ENCODE measurements at regions not wholly inside any gene's neighbourhood (a gene's known extent, or its start where the extent isn't known, plus 50 kb on each side); places are given as distances from the start of the nearest gene placed in this dataset.

GRCh38 chr10:109696981-109697775, 226.1 kb downstream of the XPNPEP1 start:
- no peak overlapping the region for H3K4me3 ChIP-seq (ENCODE audit: low read depth, low read length)
- CTCF ChIA-PET = no interaction called here
- POLR2A ChIA-PET = no interaction called here

GRCh38 chr10:109696462-109696861, 226.8 kb downstream of the XPNPEP1 start:
- ChIA-PET POLR2A (no interaction called here), CTCF (no interaction called here)
- H3K4me3 ChIP-seq (ENCODE audit: low read depth, low read length) = no peak overlapping the region
- no peak for TF ChIP-seq CTCF (IDR thresholded peaks at IDR 0.05; ENCODE audit: insufficient read depth, low read length, missing control alignments)
- no peak for DNase-seq (ENCODE audit: low read depth, low spot score)

More at GRCh38 chr10:109696981-109697775, 226.1 kb downstream of the XPNPEP1 start:
- no peak for TF ChIP-seq CTCF (IDR thresholded peaks at IDR 0.05; ENCODE audit: insufficient read depth, low read length, missing control alignments)
- no peak for DNase-seq (ENCODE audit: low read depth, low spot score)

- DNase-seq (ENCODE audit: low read depth, low spot score) = no peak
- ChIA-PET CTCF (no interaction called here), POLR2A (no interaction called here)
- no peak overlapping the region for H3K4me3 ChIP-seq (ENCODE audit: low read depth, low read length)
- TF ChIP-seq CTCF (IDR thresholded peaks at IDR 0.05; ENCODE audit: insufficient read depth, low read length, missing control alignments) = no peak
Measured at GRCh38 chr10:109695988-109696387, 227.3 kb downstream of the XPNPEP1 start.

- no peak overlapping the region for H3K4me3 ChIP-seq (ENCODE audit: low read depth, low read length)
- CTCF ChIA-PET = no interaction called here
- POLR2A ChIA-PET = no interaction called here
- no peak for DNase-seq (ENCODE audit: low read depth, low spot score)
- TF ChIP-seq CTCF (IDR thresholded peaks at IDR 0.05; ENCODE audit: insufficient read depth, low read length, missing control alignments) = no peak
Measured at GRCh38 chr10:109689785-109690184, 233.5 kb downstream of the XPNPEP1 start.

GRCh38 chr10:109679478-109679877, 243.8 kb downstream of the XPNPEP1 start:
- TF ChIP-seq CTCF (IDR thresholded peaks at IDR 0.05; ENCODE audit: insufficient read depth, low read length, missing control alignments) = no peak
- CTCF ChIA-PET = no interaction called here
- POLR2A ChIA-PET = no interaction called here
- DNase-seq (ENCODE audit: low read depth, low spot score) = no peak
- no peak overlapping the region for H3K4me3 ChIP-seq (ENCODE audit: low read depth, low read length)

- no peak for TF ChIP-seq CTCF (IDR thresholded peaks at IDR 0.05; ENCODE audit: insufficient read depth, low read length, missing control alignments)
- CTCF ChIA-PET = no interaction called here
Measured at GRCh38 chr10:109678857-109679256, 244.5 kb downstream of the XPNPEP1 start.

More at GRCh38 chr10:109678857-109679256, 244.5 kb downstream of the XPNPEP1 start:
- POLR2A ChIA-PET = no interaction called here
- no peak overlapping the region for H3K4me3 ChIP-seq (ENCODE audit: low read depth, low read length)
- DNase-seq (ENCODE audit: low read depth, low spot score) = no peak

Measured in AG04449 (cell line).